ENCODE measurements at regions not wholly inside any gene's neighbourhood (a gene's known extent, or its start where the extent isn't known, plus 50 kb on each side); places are given as distances from the start of the nearest gene placed in this dataset.

GRCh38 chr2:80748592-80748991 lies 444.0 kb upstream of the LRRTM1 start:
- DNase-seq (ENCODE audit: low read depth, low spot score) (no peak), ATAC-seq (no peak)
- BruUV-seq (replicated peaks): no TSS peak
- no peak for TF ChIP-seq CTCF (IDR thresholded peaks at IDR 0.05)
- TF ChIP-seq TCF7L2 (IDR thresholded peaks at IDR 0.05; ENCODE audit: low read depth, low read length): no peak
- no peak for TF ChIP-seq REST (IDR thresholded peaks at IDR 0.05; ENCODE audit: insufficient read depth in 1 of 2, low read depth in 2 of 2, low read length in 1 of 2)
- no peak for TF ChIP-seq POLR2AphosphoS5 (IDR thresholded peaks at IDR 0.05; ENCODE audit: low read depth, low read length)
- no peak for TF ChIP-seq SIN3A (IDR thresholded peaks at IDR 0.05; ENCODE audit: borderline replicate concordance, insufficient read depth, low read depth, low read length)
- POLR2A ChIA-PET: no interaction called here
- Histone ChIP-seq H3K9me3 (ENCODE audit: control insufficient read depth, insufficient read depth, low read depth, low read length) (no peaks in the 10 kb centered on the region), H3K27me3 (ENCODE audit: control insufficient read depth, insufficient read depth, low read length) (no peaks in the 10 kb centered on the region), H3K27ac (ENCODE audit: low read length) (no peak overlapping the region), H3K4me1 (ENCODE audit: control insufficient read depth, insufficient read depth, low read length) (no peaks in the 10 kb centered on the region), H3K4me3 (ENCODE audit: low read depth in 2 of 2, low read length in 2 of 2) (no peak overlapping the region), H3K36me3 (ENCODE audit: control insufficient read depth, insufficient read depth, low read length) (no peaks in the 10 kb centered on the region)
- in situ Hi-C loops (cut with HindIII; ENCODE audit: low pct_unique_long_range_greater_than_20kb, low sequenced_read_pairs): no loop called here
- intact Hi-C loops (cut with micrococcal nuclease; ENCODE audit: unreplicated experiment): no loop called here
- CTCF ChIA-PET: no interaction called here

- TF ChIP-seq TCF7L2 (IDR thresholded peaks at IDR 0.05; ENCODE audit: low read depth, low read length) (no peak), REST (IDR thresholded peaks at IDR 0.05; ENCODE audit: insufficient read depth in 1 of 2, low read depth in 2 of 2, low read length in 1 of 2) (no peak), SIN3A (IDR thresholded peaks at IDR 0.05; ENCODE audit: borderline replicate concordance, insufficient read depth, low read depth, low read length) (no peak), POLR2AphosphoS5 (IDR thresholded peaks at IDR 0.05; ENCODE audit: low read depth, low read length) (no peak), CTCF (IDR thresholded peaks at IDR 0.05) (no peak)
- Histone ChIP-seq H3K27me3 (ENCODE audit: control insufficient read depth, insufficient read depth, low read length) (no peaks in the 10 kb centered on the region), H3K4me3 (ENCODE audit: low read depth in 2 of 2, low read length in 2 of 2) (no peak overlapping the region), H3K4me1 (ENCODE audit: control insufficient read depth, insufficient read depth, low read length) (no peaks in the 10 kb centered on the region), H3K27ac (ENCODE audit: low read length) (no peak overlapping the region), H3K9me3 (ENCODE audit: control insufficient read depth, insufficient read depth, low read depth, low read length) (no peaks in the 10 kb centered on the region), H3K36me3 (ENCODE audit: control insufficient read depth, insufficient read depth, low read length) (no peaks in the 10 kb centered on the region)
- no peak for ATAC-seq
- intact Hi-C loops (cut with micrococcal nuclease; ENCODE audit: unreplicated experiment): no loop called here
- in situ Hi-C loops (cut with HindIII; ENCODE audit: low pct_unique_long_range_greater_than_20kb, low sequenced_read_pairs): no loop called here
- DNase-seq (ENCODE audit: low read depth, low spot score): no peak
- ChIA-PET POLR2A (no interaction called here), CTCF (no interaction called here)
- no TSS peak for BruUV-seq (replicated peaks)
Measured at GRCh38 chr2:80737047-80737446, 432.5 kb upstream of the LRRTM1 start.

Measured in Panc1 (cell line).